ENCODE measurements at regions not wholly inside any gene's neighbourhood (a gene's known extent, or its start where the extent isn't known, plus 50 kb on each side); places are given as distances from the start of the nearest gene placed in this dataset.

GRCh38 chr2:88866756-88867155 lies 175.3 kb downstream of the RPIA start:
- TF ChIP-seq CSRNP3 (CRISPR knock-in tag; IDR thresholded peaks at IDR 0.05) (no peak), ZNF8 (CRISPR knock-in tag; IDR thresholded peaks at IDR 0.05) (no peak), ZNF70 (CRISPR knock-in tag; IDR thresholded peaks at IDR 0.05) (no peak), PATZ1 (CRISPR knock-in tag; IDR thresholded peaks at IDR 0.05; ENCODE audit: borderline replicate concordance) (no peak), BACH2 (CRISPR knock-in tag; IDR thresholded peaks at IDR 0.05; ENCODE audit: borderline replicate concordance) (no peak), CREB5 (CRISPR knock-in tag; IDR thresholded peaks at IDR 0.05; ENCODE audit: low read depth) (no peak), RARB (CRISPR knock-in tag; IDR thresholded peaks at IDR 0.05) (no peak), ZNF565 (CRISPR knock-in tag; conservative IDR thresholded peaks at IDR 0.05; ENCODE audit: low read depth) (no peak), TOX (CRISPR knock-in tag; IDR thresholded peaks at IDR 0.05; ENCODE audit: borderline replicate concordance) (no peak), TCF4 (CRISPR knock-in tag; IDR thresholded peaks at IDR 0.05; ENCODE audit: borderline replicate concordance) (no peak), ZC3H10 (CRISPR knock-in tag; IDR thresholded peaks at IDR 0.05) (no peak)
- no peak for ATAC-seq

- ATAC-seq: no peak
- no peak for TF ChIP-seq PATZ1 (CRISPR knock-in tag; IDR thresholded peaks at IDR 0.05; ENCODE audit: borderline replicate concordance)
- TF ChIP-seq RARB (CRISPR knock-in tag; IDR thresholded peaks at IDR 0.05): no peak
Measured at GRCh38 chr2:88868861-88869260, 177.4 kb downstream of the RPIA start.

- TF ChIP-seq TSHZ2 (CRISPR knock-in tag; IDR thresholded peaks at IDR 0.05) (no peak), ZNF70 (CRISPR knock-in tag; IDR thresholded peaks at IDR 0.05) (no peak), POU6F1 (CRISPR knock-in tag; IDR thresholded peaks at IDR 0.05; ENCODE audit: borderline replicate concordance, low read depth) (no peak), OSR1 (CRISPR knock-in tag; IDR thresholded peaks at IDR 0.05) (no peak)
Measured at GRCh38 chr2:88870267-88870839, 178.9 kb downstream of the RPIA start.

GRCh38 chr2:88871336-88871735 lies 179.9 kb downstream of the RPIA start:
- TF ChIP-seq ZNF8 (CRISPR knock-in tag; IDR thresholded peaks at IDR 0.05) (no peak), PPARA (CRISPR knock-in tag; IDR thresholded peaks at IDR 0.05; ENCODE audit: borderline replicate concordance) (no peak)
- no peak for ATAC-seq

More at GRCh38 chr2:88870267-88870839, 178.9 kb downstream of the RPIA start:
- no peak for ATAC-seq
